Ovary (tissue), 7 donors: ENCODE measurements at regions not wholly inside any gene's neighbourhood (a gene's known extent, or its start where the extent isn't known, plus 50 kb on each side); places are given as distances from the start of the nearest gene placed in this dataset.

Source experiments
- DNase-seq, 5 donors: peaks; one replicate each; pipeline ENCODE4 v3.0.0-alpha.2; 2019 to 2020
- H3K27ac ChIP-seq, 2 donors: fragments of 200-600 bp; one replicate each; pipeline versions ENCODE4 v1.5.1 to v1.8.0; 2019 to 2022
- H3K27me3 ChIP-seq: fragments of 200-600 bp; one replicate; pipeline ENCODE4 v1.8.0; 2022
- H3K36me3 ChIP-seq: fragments of 200-600 bp; sonication (generic); one replicate; pipeline ENCODE4 v1.5.1; 2019
- H3K4me1 ChIP-seq: one replicate; pipeline ENCODE4 v1.8.1; 2013; ENCODE audit warnings: mild to moderate bottlenecking, moderate library complexity; ENCODE audit not compliant: insufficient read depth
- H3K4me3 ChIP-seq: fragments of 200-600 bp; sonication (generic); one replicate; pipeline ENCODE4 v1.5.1; 2017
- H3K9me3 ChIP-seq, 2 donors: fragments of 200-600 bp in 1 of 2; sonication (generic) in 1 of 2; one replicate each; pipeline versions ENCODE4 v1.5.1 to v1.8.1; 2013 to 2019; ENCODE audit warnings: mild to moderate bottlenecking in 1 of 2, moderate library complexity in 1 of 2
- EP300 ChIP-seq: sonication (generic); formaldehyde crosslinking; IDR thresholded peaks from one replicate; pipeline ENCODE4 v1.6.1; 2017; ENCODE audit warnings: antibody characterized with exemption
- POLR2A ChIP-seq: fragments of 450-650 bp; IDR thresholded peaks from one replicate; pipeline ENCODE4 v1.6.1; 2017; ENCODE audit warnings: antibody characterized with exemption, mild to moderate bottlenecking, moderate library complexity
- WGBS, 3 donors: extraction: QIAGEN DNeasy Blood & Tissue Kit in 1 of 3; methylation state at CpG; one replicate each; pipeline versions ENCODE4 v1.1.5 to v1.1.7; 2013 to 2017; 5-methylcytosine and 5-hydroxymethylcytosine counted together
- intact Hi-C, 4 donors: fragments of 100-400 bp; cut with DNase I; formaldehyde crosslinking; loops; one replicate each; pipeline versions ENCODE4 v1.11.0 to v1.15.1; 2022 to 2023
- TF ChIP-seq, protein P1 (sequence below), 3 donors: fragments of 450-650 bp in 2 of 3; fragments of 200-600 bp in 1 of 3; IDR thresholded peaks; one replicate each; pipeline versions ENCODE4 v1.5.1 to v1.8.0; 2016 to 2022; ENCODE audit warnings: antibody characterized with exemption in 3 of 3, mild to moderate bottlenecking in 1 of 3
- donor health status: DM: no; HTN: no; CAD: no; lungs with moderate emphysema.
- donor health status: DM: no; HTN: no; CAD: no.
- donor health status: Bipolar disorder and iron deficiency.
- donor health status: DM: no; HTN: no; CAD: no.
- donor health status: DM: yes; HTN: yes; CAD: no.

DNA sequence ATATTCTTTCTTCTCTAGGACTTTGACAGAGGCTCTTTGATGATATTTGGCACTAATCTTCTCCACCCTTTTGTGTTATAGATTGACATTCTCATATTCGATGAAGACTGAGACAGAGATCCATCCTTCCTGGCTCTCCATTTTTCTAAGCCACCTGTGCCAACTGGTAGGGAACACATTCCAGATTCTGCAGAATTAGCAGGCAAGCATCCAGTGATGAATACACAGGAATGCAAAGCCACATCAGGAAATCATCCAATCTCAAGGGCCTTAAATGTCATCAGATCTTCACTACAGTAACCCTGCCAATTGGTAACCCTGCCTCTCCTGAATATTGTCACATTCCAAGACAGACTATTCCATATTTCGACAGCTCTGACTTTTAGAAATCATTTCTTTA is 718.4 kb upstream of the API5 start:
- H3K4me1 ChIP-seq, result no peaks in the 10 kb centered on the region
- DNase-seq, result no peak

DNA sequence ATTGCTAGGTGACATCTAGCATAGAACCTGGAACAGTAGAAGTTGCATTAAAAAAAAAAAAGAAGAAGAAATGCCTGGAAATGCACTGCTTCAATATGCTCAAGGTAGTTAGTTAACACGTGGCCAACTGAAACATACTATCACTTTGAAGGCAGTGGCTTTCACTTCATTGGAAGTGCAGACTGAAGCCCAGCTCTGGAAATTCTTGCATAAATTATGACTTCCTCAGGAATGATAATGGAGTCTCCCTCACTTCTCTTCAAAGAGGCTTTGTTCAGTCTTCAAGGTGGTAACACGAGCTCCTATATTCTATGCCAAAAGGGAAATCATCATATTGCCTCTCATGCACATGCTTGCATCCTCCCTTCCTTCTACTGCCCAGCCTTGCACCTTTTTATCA is 715.9 kb upstream of the API5 start:
- H3K36me3 ChIP-seq, result no peaks in the 10 kb centered on the region
- WGBS, 3 donors, result 22 to 35% (median 26%) methylated on average over 2 of the region's 2 CpGs
- H3K4me1 ChIP-seq, result no peaks in the 10 kb centered on the region
- intact Hi-C loops, result no loop called here
- no peaks in the 10 kb centered on the region for H3K9me3 ChIP-seq
- H3K27me3 ChIP-seq, result no peaks in the 10 kb centered on the region
- TF ChIP-seq POLR2A (no peak), EP300 (no peak)
- TF ChIP-seq, protein P1, sequence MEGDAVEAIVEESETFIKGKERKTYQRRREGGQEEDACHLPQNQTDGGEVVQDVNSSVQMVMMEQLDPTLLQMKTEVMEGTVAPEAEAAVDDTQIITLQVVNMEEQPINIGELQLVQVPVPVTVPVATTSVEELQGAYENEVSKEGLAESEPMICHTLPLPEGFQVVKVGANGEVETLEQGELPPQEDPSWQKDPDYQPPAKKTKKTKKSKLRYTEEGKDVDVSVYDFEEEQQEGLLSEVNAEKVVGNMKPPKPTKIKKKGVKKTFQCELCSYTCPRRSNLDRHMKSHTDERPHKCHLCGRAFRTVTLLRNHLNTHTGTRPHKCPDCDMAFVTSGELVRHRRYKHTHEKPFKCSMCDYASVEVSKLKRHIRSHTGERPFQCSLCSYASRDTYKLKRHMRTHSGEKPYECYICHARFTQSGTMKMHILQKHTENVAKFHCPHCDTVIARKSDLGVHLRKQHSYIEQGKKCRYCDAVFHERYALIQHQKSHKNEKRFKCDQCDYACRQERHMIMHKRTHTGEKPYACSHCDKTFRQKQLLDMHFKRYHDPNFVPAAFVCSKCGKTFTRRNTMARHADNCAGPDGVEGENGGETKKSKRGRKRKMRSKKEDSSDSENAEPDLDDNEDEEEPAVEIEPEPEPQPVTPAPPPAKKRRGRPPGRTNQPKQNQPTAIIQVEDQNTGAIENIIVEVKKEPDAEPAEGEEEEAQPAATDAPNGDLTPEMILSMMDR (IDR thresholded peaks at IDR 0.05), result no peak
- no peak for DNase-seq
- no peak overlapping the region for H3K4me3 ChIP-seq
- H3K27ac ChIP-seq, result no peak overlapping the region

More for the DNA sequence above, 718.4 kb upstream of the API5 start:
- intact Hi-C loops, result no loop called here
- Histone ChIP-seq H3K27me3 (no peaks in the 10 kb centered on the region), H3K27ac (no peak overlapping the region), H3K9me3 (no peaks in the 10 kb centered on the region), H3K4me3 (no peak overlapping the region), H3K36me3 (no peaks in the 10 kb centered on the region)
- 66 to 82% (median 81%) methylated on average over 2 of the region's 2 CpGs for WGBS, 3 donors
- TF ChIP-seq, protein P1 (IDR thresholded peaks at IDR 0.05), result no peak
- no peak for TF ChIP-seq EP300
- TF ChIP-seq POLR2A, result no peak

DNA sequence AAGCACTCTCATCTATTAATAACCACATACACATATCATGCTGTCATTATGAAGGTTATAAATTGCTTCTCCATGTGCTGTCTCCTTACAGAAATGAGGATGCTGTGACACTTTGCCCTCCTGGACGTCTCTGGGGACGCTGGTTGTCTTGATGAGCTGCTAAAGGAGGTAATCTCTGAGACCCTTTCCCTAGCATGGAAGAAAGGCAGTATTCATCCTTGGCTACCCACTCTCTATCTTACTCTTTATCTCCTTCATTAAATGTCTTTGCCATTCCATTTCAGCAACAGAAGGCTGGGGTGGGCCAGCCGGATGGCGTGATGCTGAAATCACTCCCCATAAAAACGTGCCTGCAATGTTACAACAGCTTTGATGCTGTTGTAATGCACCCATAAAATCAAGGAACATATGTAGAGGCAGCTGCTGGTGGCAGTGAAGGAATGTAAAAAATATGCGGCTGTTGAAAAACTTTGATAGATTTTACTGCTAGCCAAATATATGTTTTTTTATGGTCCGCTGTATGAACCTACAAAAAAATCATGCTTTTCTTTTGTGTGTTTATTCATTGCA is 715.1 kb upstream of the API5 start:
- Histone ChIP-seq H3K9me3 (no peaks in the 10 kb centered on the region), H3K36me3 (no peaks in the 10 kb centered on the region), H3K27ac (no peak overlapping the region), H3K4me3 (no peak overlapping the region), H3K4me1 (no peaks in the 10 kb centered on the region), H3K27me3 (no peaks in the 10 kb centered on the region)
- no peak for DNase-seq
- intact Hi-C loops, result no loop called here
- 56 to 68% (median 65%) methylated on average over 7 of the region's 7 CpGs for WGBS, 3 donors
- no peak for TF ChIP-seq POLR2A
- TF ChIP-seq EP300, result no peak
- TF ChIP-seq, protein P1 (IDR thresholded peaks at IDR 0.05), result no peak

DNA sequence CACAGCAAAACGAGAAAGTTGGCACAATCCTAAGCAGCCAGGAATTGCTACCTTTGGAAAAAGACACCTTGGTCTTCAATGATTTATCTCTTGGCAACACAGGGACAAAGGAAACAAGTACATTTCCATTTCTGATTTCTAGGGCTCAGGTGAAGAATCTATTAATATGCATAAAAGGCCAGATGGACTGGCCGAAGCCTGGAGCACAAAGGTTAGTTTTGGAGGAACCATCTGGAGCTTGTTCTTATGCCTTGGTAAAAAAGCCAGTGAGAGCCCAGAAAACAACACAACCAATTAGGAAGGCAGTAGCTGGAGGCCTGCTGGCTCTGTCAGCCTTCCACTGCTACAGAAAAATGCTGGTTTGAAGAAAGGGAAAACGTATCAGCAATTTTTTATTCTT is 713.5 kb upstream of the API5 start:
- H3K4me3 ChIP-seq, result no peak overlapping the region
- no peak for TF ChIP-seq EP300
- no peak for TF ChIP-seq POLR2A
- TF ChIP-seq, protein P1 (IDR thresholded peaks at IDR 0.05), result no peak
- no peak overlapping the region for H3K27ac ChIP-seq
- H3K27me3 ChIP-seq, result no peaks in the 10 kb centered on the region
- intact Hi-C loops, result no loop called here
- no peaks in the 10 kb centered on the region for H3K36me3 ChIP-seq
- 60 to 63% (median 62%) methylated on average over 3 of the region's 3 CpGs for WGBS, 3 donors
- no peaks in the 10 kb centered on the region for H3K4me1 ChIP-seq
- no peaks in the 10 kb centered on the region for H3K9me3 ChIP-seq
- no peak for DNase-seq
